HFFc6 (cell line): ENCODE measurements at regions not wholly inside any gene's neighbourhood (a gene's known extent, or its start where the extent isn't known, plus 50 kb on each side); places are given as distances from the start of the nearest gene placed in this dataset.
"Not testable (repeated sequence)": the region's sequence is repeated elsewhere in the genome, so short reads cannot be mapped to it uniquely, and the experiment has no call there.

ENCODE experiments used
- DNase-seq: peaks from one replicate; pipeline ENCODE4 v3.0.0-alpha.2; 2018
- H3K27ac Mint-ChIP-seq: 2 replicates; pipeline ENCODE4 v1.8.0; 2020; ENCODE audit warnings: mild to moderate bottlenecking, mixed read lengths
- H3K27me3 Mint-ChIP-seq: 2 replicates; pipeline ENCODE4 v1.8.0; 2021; ENCODE audit warnings: mild to moderate bottlenecking, moderate library complexity, mixed read lengths; ENCODE audit not compliant: insufficient read depth
- H3K36me3 Mint-ChIP-seq: 2 replicates; pipeline ENCODE4 v1.8.0; 2021; ENCODE audit warnings: low read depth, mixed read lengths
- H3K4me1 Mint-ChIP-seq: 2 replicates; pipeline ENCODE4 v1.8.0; 2020; ENCODE audit warnings: low read depth, mixed read lengths
- H3K4me3 Mint-ChIP-seq: 2 replicates; pipeline ENCODE4 v1.8.0; 2020; ENCODE audit warnings: mild to moderate bottlenecking, moderate library complexity, mixed read lengths
- H3K9me3 Mint-ChIP-seq: 2 replicates; pipeline ENCODE4 v1.8.0; 2020; ENCODE audit warnings: mild to moderate bottlenecking, mixed read lengths
- CTCF ChIP-seq: fragments of 200-600 bp; sonication (generic); IDR thresholded peaks from 2 replicates; pipeline ENCODE4 v1.5.0; 2021; ENCODE audit warnings: antibody characterized with exemption, mild to moderate bottlenecking

GRCh38 chr1:101178341-101178687 lies 58.5 kb upstream of the S1PR1 start:
- Mint-ChIP-seq H3K4me1 (peaks cover 78% of the 10 kb centered on the region), H3K9me3 (no peaks in the 10 kb centered on the region), H3K4me3 (no peak overlapping the region), H3K36me3 (no peaks in the 10 kb centered on the region), H3K27ac (no peak overlapping the region), H3K27me3 (no peaks in the 10 kb centered on the region)
- DNase-seq = no peak
- TF ChIP-seq CTCF = no peak

- Mint-ChIP-seq H3K9me3 (no peaks in the 10 kb centered on the region), H3K36me3 (no peaks in the 10 kb centered on the region), H3K27me3 (no peaks in the 10 kb centered on the region), H3K27ac (peak overlapping the region; percentile 94), H3K4me1 (peaks cover 63% of the 10 kb centered on the region), H3K4me3 (peak overlapping the region; percentile 14; the same call in 1 of the 2 replicates)
- no peak for DNase-seq
- TF ChIP-seq CTCF = no peak
Observed at GRCh38 chr1:101175886-101176285, 60.9 kb upstream of the S1PR1 start.

- Mint-ChIP-seq H3K4me3 (peak overlapping the region; percentile 14; the same call in 1 of the 2 replicates), H3K9me3 (no peaks in the 10 kb centered on the region), H3K36me3 (no peaks in the 10 kb centered on the region), H3K27ac (peak overlapping the region; percentile 94), H3K27me3 (no peaks in the 10 kb centered on the region), H3K4me1 (peaks cover 63% of the 10 kb centered on the region)
- DNase-seq = no peak
- no peak for TF ChIP-seq CTCF
Observed at GRCh38 chr1:101175466-101175865, 61.4 kb upstream of the S1PR1 start.

- H3K27ac Mint-ChIP-seq = peak overlapping the region; percentile 94
Observed at GRCh38 chr1:101174722-101175121, 62.1 kb upstream of the S1PR1 start.

GRCh38 chr1:101174298-101174697 lies 62.5 kb upstream of the S1PR1 start:
- H3K9me3 Mint-ChIP-seq = not testable (repeated sequence)
- peak overlapping the region; percentile 94; the same call in 1 of the 2 replicates for H3K27ac Mint-ChIP-seq

More at GRCh38 chr1:101174722-101175121, 62.1 kb upstream of the S1PR1 start:
- peak; percentile 88 for DNase-seq
- Mint-ChIP-seq H3K36me3 (no peaks in the 10 kb centered on the region), H3K4me1 (peaks cover 62% of the 10 kb centered on the region), H3K27me3 (no peaks in the 10 kb centered on the region), H3K4me3 (peak overlapping the region; percentile 77), H3K9me3 (no peaks in the 10 kb centered on the region)
- TF ChIP-seq CTCF = no peak

GRCh38 chr1:101170506-101171050 lies 66.2 kb upstream of the S1PR1 start:
- H3K4me3 Mint-ChIP-seq = no peak overlapping the region
- H3K36me3 Mint-ChIP-seq = no peaks in the 10 kb centered on the region
- no peak for TF ChIP-seq CTCF
- peaks cover 51% of the 10 kb centered on the region for H3K4me1 Mint-ChIP-seq
- no peaks in the 10 kb centered on the region for H3K9me3 Mint-ChIP-seq
- no peak overlapping the region for H3K27ac Mint-ChIP-seq
- DNase-seq = no peak
- no peaks in the 10 kb centered on the region for H3K27me3 Mint-ChIP-seq

More at GRCh38 chr1:101174298-101174697, 62.5 kb upstream of the S1PR1 start:
- not testable (repeated sequence) for H3K27me3 Mint-ChIP-seq, H3K36me3 Mint-ChIP-seq, DNase-seq
- H3K4me1 Mint-ChIP-seq = peaks cover 57% of the 10 kb centered on the region
- peak overlapping the region; percentile 50; the same call in 1 of the 2 replicates for H3K4me3 Mint-ChIP-seq
